Endothelial cell (in vitro differentiated cells): ENCODE measurements at regions not wholly inside any gene's neighbourhood (a gene's known extent, or its start where the extent isn't known, plus 50 kb on each side); places are given as distances from the start of the nearest gene placed in this dataset.

ENCODE experiments used
- DNase-seq: peaks from one replicate; pipeline ENCODE4 v3.0.0; 2021; ENCODE audit warnings: low spot score
- H3K27ac Mint-ChIP-seq: one replicate; pipeline ENCODE4 v1.8.0; 2021; ENCODE audit warnings: mixed read lengths, inconsistent platforms; ENCODE audit not compliant: unreplicated experiment
- H3K27me3 Mint-ChIP-seq: one replicate; pipeline ENCODE4 v1.8.0; 2021; ENCODE audit warnings: mild to moderate bottlenecking, moderate library complexity, mixed read lengths, inconsistent platforms; ENCODE audit not compliant: unreplicated experiment
- H3K36me3 Mint-ChIP-seq: one replicate; pipeline ENCODE4 v1.8.0; 2021; ENCODE audit warnings: mild to moderate bottlenecking, low read depth, mixed read lengths, inconsistent platforms; ENCODE audit not compliant: unreplicated experiment
- H3K4me1 Mint-ChIP-seq: one replicate; pipeline ENCODE4 v1.8.0; 2021; ENCODE audit warnings: mild to moderate bottlenecking, mixed read lengths, inconsistent platforms; ENCODE audit not compliant: unreplicated experiment
- H3K4me3 Mint-ChIP-seq: one replicate; pipeline ENCODE4 v1.8.0; 2021; ENCODE audit warnings: mild to moderate bottlenecking, mixed read lengths, inconsistent platforms; ENCODE audit not compliant: unreplicated experiment
- H3K9me3 Mint-ChIP-seq: one replicate; pipeline ENCODE4 v1.8.0; 2021; ENCODE audit warnings: mixed read lengths, inconsistent platforms; ENCODE audit not compliant: unreplicated experiment
- TF ChIP-seq, protein P1 (sequence below): fragments of 200-600 bp; sonication (generic); IDR thresholded peaks from one replicate; pipeline ENCODE4 v1.5.0; 2021; ENCODE audit warnings: antibody characterized with exemption; ENCODE audit not compliant: unreplicated experiment

DNA sequence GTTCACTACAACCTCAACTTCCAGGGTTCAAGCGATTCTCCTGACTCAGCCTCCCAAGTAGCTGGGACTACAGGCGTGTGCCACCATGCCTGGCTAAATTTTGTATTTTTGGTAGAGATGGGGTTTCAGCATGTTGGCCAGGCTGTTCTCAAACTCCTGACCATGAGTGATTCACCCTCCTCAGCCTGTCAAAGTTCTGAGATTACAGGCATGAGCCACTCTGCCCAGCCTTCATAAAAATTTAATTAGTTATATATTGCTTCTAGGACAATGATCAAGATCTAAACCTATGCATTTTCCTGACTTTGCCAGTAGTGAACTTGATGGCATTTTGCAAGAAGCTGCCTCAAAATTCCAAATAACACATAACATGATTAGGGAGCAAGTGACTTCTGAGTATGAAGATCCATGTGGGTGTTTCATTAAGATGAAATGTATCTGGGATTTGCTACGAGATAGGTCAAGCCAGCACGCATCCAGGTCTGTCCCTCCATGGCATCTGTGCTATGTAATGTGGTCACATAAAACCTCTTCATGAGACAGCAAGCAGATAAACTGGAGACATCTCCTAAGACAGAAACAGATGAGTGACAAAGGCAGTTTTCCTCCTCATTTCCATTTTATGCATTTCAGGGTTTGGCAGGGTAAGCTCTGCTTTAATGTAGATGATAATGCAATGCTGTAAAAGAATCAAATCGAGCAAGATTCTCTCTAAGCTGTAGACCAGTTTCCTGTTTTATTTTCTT, 319.4 kb upstream of the ATP2B1 start:
- Mint-ChIP-seq H3K4me1 (no peaks in the 10 kb centered on the region), H3K9me3 (no peaks in the 10 kb centered on the region), H3K4me3 (no peak overlapping the region), H3K36me3 (no peaks in the 10 kb centered on the region), H3K27me3 (no peaks in the 10 kb centered on the region), H3K27ac (no peak overlapping the region)
- DNase-seq = no peak
- TF ChIP-seq, protein P1, sequence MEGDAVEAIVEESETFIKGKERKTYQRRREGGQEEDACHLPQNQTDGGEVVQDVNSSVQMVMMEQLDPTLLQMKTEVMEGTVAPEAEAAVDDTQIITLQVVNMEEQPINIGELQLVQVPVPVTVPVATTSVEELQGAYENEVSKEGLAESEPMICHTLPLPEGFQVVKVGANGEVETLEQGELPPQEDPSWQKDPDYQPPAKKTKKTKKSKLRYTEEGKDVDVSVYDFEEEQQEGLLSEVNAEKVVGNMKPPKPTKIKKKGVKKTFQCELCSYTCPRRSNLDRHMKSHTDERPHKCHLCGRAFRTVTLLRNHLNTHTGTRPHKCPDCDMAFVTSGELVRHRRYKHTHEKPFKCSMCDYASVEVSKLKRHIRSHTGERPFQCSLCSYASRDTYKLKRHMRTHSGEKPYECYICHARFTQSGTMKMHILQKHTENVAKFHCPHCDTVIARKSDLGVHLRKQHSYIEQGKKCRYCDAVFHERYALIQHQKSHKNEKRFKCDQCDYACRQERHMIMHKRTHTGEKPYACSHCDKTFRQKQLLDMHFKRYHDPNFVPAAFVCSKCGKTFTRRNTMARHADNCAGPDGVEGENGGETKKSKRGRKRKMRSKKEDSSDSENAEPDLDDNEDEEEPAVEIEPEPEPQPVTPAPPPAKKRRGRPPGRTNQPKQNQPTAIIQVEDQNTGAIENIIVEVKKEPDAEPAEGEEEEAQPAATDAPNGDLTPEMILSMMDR = no peak

- no peaks in the 10 kb centered on the region for H3K9me3 Mint-ChIP-seq
- H3K27me3 Mint-ChIP-seq = no peaks in the 10 kb centered on the region
- DNase-seq = no peak
- no peaks in the 10 kb centered on the region for H3K36me3 Mint-ChIP-seq
- H3K27ac Mint-ChIP-seq = no peak overlapping the region
- no peaks in the 10 kb centered on the region for H3K4me1 Mint-ChIP-seq
- no peak overlapping the region for H3K4me3 Mint-ChIP-seq
- TF ChIP-seq, protein P1 = no peak
Observed at GRCh38 chr12:90027041-90027440, 318.4 kb upstream of the ATP2B1 start.

DNA sequence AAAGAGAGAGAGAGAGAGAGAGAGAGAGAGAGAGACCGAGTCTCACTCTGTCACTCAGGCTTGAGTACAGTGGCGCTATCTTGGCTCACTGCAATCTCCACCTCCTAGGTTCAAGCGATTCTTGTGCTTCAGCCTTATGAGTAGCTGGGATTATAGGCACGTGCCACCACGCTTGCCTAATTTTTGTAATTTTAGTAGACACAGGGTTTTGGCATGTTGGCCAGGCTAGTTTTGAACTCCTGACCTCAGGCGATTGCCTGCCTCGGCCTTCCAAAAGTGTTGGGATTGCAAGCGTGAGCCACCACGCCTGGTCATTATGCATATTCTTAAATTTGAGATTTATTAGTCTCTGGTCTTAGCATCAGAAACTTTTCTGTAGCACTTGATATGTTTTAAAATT, 317.9 kb upstream of the ATP2B1 start:
- no peaks in the 10 kb centered on the region for H3K27me3 Mint-ChIP-seq

GRCh38 chr12:90024262-90024661, 315.6 kb upstream of the ATP2B1 start:
- H3K27ac Mint-ChIP-seq = no peak overlapping the region

More for the DNA sequence above, 317.9 kb upstream of the ATP2B1 start:
- Mint-ChIP-seq H3K4me3 (no peak overlapping the region), H3K4me1 (no peaks in the 10 kb centered on the region), H3K27ac (no peak overlapping the region), H3K36me3 (no peaks in the 10 kb centered on the region), H3K9me3 (no peaks in the 10 kb centered on the region)
- TF ChIP-seq, protein P1 = no peak
- DNase-seq = no peak

More at GRCh38 chr12:90024262-90024661, 315.6 kb upstream of the ATP2B1 start:
- Mint-ChIP-seq H3K9me3 (no peaks in the 10 kb centered on the region), H3K36me3 (no peaks in the 10 kb centered on the region), H3K27me3 (no peaks in the 10 kb centered on the region), H3K4me1 (no peaks in the 10 kb centered on the region), H3K4me3 (no peak overlapping the region)
- TF ChIP-seq, protein P1 = no peak
- no peak for DNase-seq
